ENCODE measurements at regions not wholly inside any gene's neighbourhood (a gene's known extent, or its start where the extent isn't known, plus 50 kb on each side); places are given as distances from the start of the nearest gene placed in this dataset.

- Histone ChIP-seq H3K4me2 (no peak overlapping the region), H3F3A (replicated peaks; ENCODE audit: low read depth) (no peaks in the 10 kb centered on the region), H3K4me1 (ENCODE audit: insufficient read depth) (no peaks in the 10 kb centered on the region), H3K9me2 (ENCODE audit: insufficient read depth) (no peaks in the 10 kb centered on the region; the same call in 1 of the 2 replicates), H2AFZ (no peak overlapping the region), H3K36me3 (ENCODE audit: insufficient read depth) (peaks cover 5% of the 10 kb centered on the region; the same call in 1 of the 2 replicates), H3K27ac (ENCODE audit: low read depth) (no peak overlapping the region), H3K79me2 (replicated peaks; ENCODE audit: insufficient read depth) (no peaks in the 10 kb centered on the region), H4K20me1 (replicated peaks; ENCODE audit: insufficient read depth) (no peaks in the 10 kb centered on the region), H3K4me3 (no peak overlapping the region), H3K27me3 (ENCODE audit: insufficient read depth) (no peaks in the 10 kb centered on the region)
- Mint-ChIP-seq H3K4me3 (no peak overlapping the region), H3K27me3 (ENCODE audit: insufficient read depth, low read depth, poor library complexity) (peaks cover 2% of the 10 kb centered on the region), H3K9me3 (peaks cover 19% of the 10 kb centered on the region), H3K36me3 (ENCODE audit: low read depth) (peaks cover 23% of the 10 kb centered on the region), H3K27ac (no peak overlapping the region), H3K4me1 (no peaks in the 10 kb centered on the region)
- ATAC-seq = no peak
- TF ChIP-seq, protein P1, sequence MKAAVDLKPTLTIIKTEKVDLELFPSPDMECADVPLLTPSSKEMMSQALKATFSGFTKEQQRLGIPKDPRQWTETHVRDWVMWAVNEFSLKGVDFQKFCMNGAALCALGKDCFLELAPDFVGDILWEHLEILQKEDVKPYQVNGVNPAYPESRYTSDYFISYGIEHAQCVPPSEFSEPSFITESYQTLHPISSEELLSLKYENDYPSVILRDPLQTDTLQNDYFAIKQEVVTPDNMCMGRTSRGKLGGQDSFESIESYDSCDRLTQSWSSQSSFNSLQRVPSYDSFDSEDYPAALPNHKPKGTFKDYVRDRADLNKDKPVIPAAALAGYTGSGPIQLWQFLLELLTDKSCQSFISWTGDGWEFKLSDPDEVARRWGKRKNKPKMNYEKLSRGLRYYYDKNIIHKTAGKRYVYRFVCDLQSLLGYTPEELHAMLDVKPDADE (IDR thresholded peaks at IDR 0.05) = no peak
- no peak for TF ChIP-seq EZH2phosphoT487 (IDR thresholded peaks at IDR 0.05; ENCODE audit: unreplicated experiment)
- TF ChIP-seq CREB1 (CRISPR knock-in tag; IDR thresholded peaks at IDR 0.05; ENCODE audit: low read depth) = no peak
- no peak for TF ChIP-seq EZH2 (IDR thresholded peaks at IDR 0.05; ENCODE audit: low read depth, unreplicated experiment)
- no peak for TF ChIP-seq ZNF114 (CRISPR knock-in tag; IDR thresholded peaks at IDR 0.05)
- TF ChIP-seq, protein P2, sequence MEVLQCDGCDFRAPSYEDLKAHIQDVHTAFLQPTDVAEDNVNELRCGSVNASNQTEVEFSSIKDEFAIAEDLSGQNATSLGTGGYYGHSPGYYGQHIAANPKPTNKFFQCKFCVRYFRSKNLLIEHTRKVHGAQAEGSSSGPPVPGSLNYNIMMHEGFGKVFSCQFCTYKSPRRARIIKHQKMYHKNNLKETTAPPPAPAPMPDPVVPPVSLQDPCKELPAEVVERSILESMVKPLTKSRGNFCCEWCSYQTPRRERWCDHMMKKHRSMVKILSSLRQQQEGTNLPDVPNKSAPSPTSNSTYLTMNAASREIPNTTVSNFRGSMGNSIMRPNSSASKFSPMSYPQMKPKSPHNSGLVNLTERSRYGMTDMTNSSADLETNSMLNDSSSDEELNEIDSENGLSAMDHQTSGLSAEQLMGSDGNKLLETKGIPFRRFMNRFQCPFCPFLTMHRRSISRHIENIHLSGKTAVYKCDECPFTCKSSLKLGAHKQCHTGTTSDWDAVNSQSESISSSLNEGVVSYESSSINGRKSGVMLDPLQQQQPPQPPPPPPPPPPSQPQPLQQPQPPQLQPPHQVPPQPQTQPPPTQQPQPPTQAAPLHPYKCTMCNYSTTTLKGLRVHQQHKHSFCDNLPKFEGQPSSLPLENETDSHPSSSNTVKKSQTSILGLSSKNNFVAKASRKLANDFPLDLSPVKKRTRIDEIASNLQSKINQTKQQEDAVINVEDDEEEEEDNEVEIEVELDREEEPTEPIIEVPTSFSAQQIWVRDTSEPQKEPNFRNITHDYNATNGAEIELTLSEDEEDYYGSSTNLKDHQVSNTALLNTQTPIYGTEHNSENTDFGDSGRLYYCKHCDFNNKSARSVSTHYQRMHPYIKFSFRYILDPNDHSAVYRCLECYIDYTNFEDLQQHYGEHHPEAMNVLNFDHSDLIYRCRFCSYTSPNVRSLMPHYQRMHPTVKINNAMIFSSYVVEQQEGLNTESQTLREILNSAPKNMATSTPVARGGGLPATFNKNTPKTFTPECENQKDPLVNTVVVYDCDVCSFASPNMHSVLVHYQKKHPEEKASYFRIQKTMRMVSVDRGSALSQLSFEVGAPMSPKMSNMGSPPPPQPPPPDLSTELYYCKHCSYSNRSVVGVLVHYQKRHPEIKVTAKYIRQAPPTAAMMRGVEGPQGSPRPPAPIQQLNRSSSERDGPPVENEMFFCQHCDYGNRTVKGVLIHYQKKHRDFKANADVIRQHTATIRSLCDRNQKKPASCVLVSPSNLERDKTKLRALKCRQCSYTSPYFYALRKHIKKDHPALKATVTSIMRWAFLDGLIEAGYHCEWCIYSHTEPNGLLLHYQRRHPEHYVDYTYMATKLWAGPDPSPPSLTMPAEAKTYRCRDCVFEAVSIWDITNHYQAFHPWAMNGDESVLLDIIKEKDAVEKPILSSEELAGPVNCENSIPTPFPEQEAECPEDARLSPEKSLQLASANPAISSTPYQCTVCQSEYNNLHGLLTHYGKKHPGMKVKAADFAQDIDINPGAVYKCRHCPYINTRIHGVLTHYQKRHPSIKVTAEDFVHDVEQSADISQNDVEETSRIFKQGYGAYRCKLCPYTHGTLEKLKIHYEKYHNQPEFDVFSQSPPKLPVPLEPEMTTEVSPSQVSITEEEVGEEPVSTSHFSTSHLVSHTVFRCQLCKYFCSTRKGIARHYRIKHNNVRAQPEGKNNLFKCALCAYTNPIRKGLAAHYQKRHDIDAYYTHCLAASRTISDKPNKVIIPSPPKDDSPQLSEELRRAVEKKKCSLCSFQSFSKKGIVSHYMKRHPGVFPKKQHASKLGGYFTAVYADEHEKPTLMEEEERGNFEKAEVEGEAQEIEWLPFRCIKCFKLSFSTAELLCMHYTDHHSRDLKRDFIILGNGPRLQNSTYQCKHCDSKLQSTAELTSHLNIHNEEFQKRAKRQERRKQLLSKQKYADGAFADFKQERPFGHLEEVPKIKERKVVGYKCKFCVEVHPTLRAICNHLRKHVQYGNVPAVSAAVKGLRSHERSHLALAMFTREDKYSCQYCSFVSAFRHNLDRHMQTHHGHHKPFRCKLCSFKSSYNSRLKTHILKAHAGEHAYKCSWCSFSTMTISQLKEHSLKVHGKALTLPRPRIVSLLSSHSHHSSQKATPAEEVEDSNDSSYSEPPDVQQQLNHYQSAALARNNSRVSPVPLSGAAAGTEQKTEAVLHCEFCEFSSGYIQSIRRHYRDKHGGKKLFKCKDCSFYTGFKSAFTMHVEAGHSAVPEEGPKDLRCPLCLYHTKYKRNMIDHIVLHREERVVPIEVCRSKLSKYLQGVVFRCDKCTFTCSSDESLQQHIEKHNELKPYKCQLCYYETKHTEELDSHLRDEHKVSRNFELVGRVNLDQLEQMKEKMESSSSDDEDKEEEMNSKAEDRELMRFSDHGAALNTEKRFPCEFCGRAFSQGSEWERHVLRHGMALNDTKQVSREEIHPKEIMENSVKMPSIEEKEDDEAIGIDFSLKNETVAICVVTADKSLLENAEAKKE (CRISPR knock-in tag; IDR thresholded peaks at IDR 0.05) = no peak
- no peak for TF ChIP-seq CTCF (conservative IDR thresholded peaks at IDR 0.05; ENCODE audit: low read depth in 2 of 2)
- TF ChIP-seq JUNB (IDR thresholded peaks at IDR 0.05; ENCODE audit: unreplicated experiment) = no peak
- no peak for TF ChIP-seq STAT1 (IDR thresholded peaks at IDR 0.05; ENCODE audit: unreplicated experiment)
- no peak for TF ChIP-seq REST (IDR thresholded peaks at IDR 0.05; ENCODE audit: unreplicated experiment)
- TF ChIP-seq NANOG (IDR thresholded peaks at IDR 0.05; ENCODE audit: borderline replicate concordance) = no peak
- TF ChIP-seq POLR2AphosphoS5 (IDR thresholded peaks at IDR 0.05; ENCODE audit: low read depth) = no peak
- no peak for TF ChIP-seq ZNF331 (CRISPR knock-in tag; IDR thresholded peaks at IDR 0.05; ENCODE audit: low read depth)
- no peak for DNase-seq (ENCODE audit: low spot score)
Observed at GRCh38 chr16:13479549-13479948, 440.4 kb upstream of the ERCC4 start.
